ENCODE measurements at regions not wholly inside any gene's neighbourhood (a gene's known extent, or its start where the extent isn't known, plus 50 kb on each side); places are given as distances from the start of the nearest gene placed in this dataset.
"Not testable (repeated sequence)": the region's sequence is repeated elsewhere in the genome, so short reads cannot be mapped to it uniquely, and the experiment has no call there.

- no peak for DNase-seq (ENCODE audit: low spot score)
These were observed 85.4 kb upstream of the OLIG2 start for GRCh38 chr21:32940079-32941014.

GRCh38 chr21:32941263-32941662, 84.5 kb upstream of the OLIG2 start:
- no peak for DNase-seq (ENCODE audit: low spot score)

GRCh38 chr21:32946654-32947053, 79.1 kb upstream of the OLIG2 start:
- no peak for DNase-seq (ENCODE audit: low spot score)

- DNase-seq (ENCODE audit: low spot score) = no peak
These were observed 78.0 kb upstream of the OLIG2 start for GRCh38 chr21:32947736-32948135.

- DNase-seq (ENCODE audit: low spot score) = no peak
These were observed 76.0 kb upstream of the OLIG2 start for GRCh38 chr21:32949701-32950100.

GRCh38 chr21:32951041-32951440, 74.7 kb upstream of the OLIG2 start:
- DNase-seq (ENCODE audit: low spot score) = no peak

GRCh38 chr21:32954353-32954752, 71.4 kb upstream of the OLIG2 start:
- no peak for DNase-seq (ENCODE audit: low spot score)

- no peak for DNase-seq (ENCODE audit: low spot score)
These were observed 70.2 kb upstream of the OLIG2 start for GRCh38 chr21:32955311-32956060.

GRCh38 chr21:32956061-32956656, 69.6 kb upstream of the OLIG2 start:
- DNase-seq (ENCODE audit: low spot score) = no peak

GRCh38 chr21:32957545-32957944, 68.2 kb upstream of the OLIG2 start:
- no peak for DNase-seq (ENCODE audit: low spot score)

- no peak for DNase-seq (ENCODE audit: low spot score)
These were observed 67.3 kb upstream of the OLIG2 start for GRCh38 chr21:32958288-32959002.

- DNase-seq (ENCODE audit: low spot score) = no peak
These were observed 63.5 kb upstream of the OLIG2 start for GRCh38 chr21:32962268-32962667.

GRCh38 chr21:32965129-32965680, 60.5 kb upstream of the OLIG2 start:
- DNase-seq (ENCODE audit: low spot score) = no peak

GRCh38 chr21:32966120-32966519, 59.6 kb upstream of the OLIG2 start:
- no peak for DNase-seq (ENCODE audit: low spot score)

- DNase-seq (ENCODE audit: low spot score) = not testable (repeated sequence)
These were observed 57.6 kb upstream of the OLIG2 start for GRCh38 chr21:32968103-32968502.

GRCh38 chr21:32974653-32975052, 51.1 kb upstream of the OLIG2 start:
- DNase-seq (ENCODE audit: low spot score) = no peak

- no peak for DNase-seq (ENCODE audit: low spot score)
These were observed 49.8 kb upstream of the OLIG2 start for GRCh38 chr21:32975811-32976431.

Measured in ureter (tissue), 1 donor.